GM18867 (cell line): ENCODE measurements at regions not wholly inside any gene's neighbourhood (a gene's known extent, or its start where the extent isn't known, plus 50 kb on each side); places are given as distances from the start of the nearest gene placed in this dataset.

Source experiments
- ATAC-seq: cut with Tn5 transposase; IDR thresholded peaks from one replicate; pipeline ENCODE4 v1.9.1; 2021; ENCODE audit warnings: mild to moderate bottlenecking, moderate library complexity; ENCODE audit not compliant: unreplicated experiment

DNA sequence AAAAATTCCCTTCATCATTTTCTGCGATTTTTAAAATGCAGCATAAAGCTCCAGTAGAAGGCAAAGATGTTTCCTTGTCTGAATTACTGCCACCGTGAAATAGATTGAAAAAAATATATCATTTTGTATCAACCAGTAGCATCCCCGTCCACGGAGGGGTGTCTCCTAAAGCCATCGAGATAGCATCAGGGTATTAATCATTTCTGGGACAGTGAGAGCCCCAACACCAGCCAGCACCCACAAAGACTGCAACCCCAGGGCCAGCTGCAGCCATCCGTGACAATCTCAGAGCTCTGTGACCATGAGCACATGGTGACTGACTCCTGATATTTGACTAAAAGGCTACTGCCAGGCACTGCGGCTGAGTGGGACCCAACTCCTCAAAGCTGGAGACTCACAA is 64.1 kb upstream of the SIX3 start:
- ATAC-seq: no peak

DNA sequence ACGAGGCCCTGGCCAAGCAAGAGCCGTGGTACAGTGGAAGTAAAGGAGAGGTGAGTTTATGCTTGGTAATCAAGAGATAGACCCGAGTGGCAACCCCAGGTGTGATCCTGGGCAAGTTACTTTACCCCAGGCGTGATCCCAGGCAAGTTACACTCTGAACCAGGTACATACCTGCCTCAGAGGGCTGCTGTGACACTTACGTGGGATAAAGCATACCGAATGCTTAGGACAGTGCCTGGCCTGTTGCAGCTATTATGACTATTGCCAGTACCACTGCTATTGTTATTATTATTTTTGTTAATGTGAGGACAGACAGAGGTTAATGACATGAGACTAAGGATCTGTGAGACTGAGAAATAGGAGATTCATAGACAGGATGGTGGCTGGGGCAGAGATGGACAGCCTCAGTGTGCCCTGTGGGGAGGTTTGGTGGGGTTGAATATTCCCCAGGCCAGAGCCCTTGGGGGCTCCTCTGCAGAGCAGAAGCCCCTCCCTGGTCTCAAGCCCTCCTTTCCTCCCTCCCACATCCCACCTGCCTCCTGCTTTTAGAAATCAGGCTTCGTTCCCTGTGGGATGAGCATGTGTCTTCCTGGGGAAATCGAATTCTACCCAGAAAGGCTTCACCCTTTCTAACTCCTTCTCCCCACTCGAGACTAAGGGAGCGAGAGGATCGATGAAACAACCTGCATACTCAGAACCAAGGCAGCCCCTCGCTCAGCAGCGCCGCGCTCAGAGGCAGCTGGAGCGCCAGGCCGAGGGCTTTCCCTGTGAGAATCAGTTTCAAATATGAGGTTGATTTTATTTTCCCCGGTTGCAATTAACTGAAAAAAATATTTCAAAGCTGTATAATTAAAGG is 62.0 kb upstream of the SIX3 start:
- no peak for ATAC-seq

GRCh38 chr2:44880125-44880483 is 61.4 kb upstream of the SIX3 start:
- no peak for ATAC-seq

GRCh38 chr2:44881856-44882255 is 59.6 kb upstream of the SIX3 start:
- ATAC-seq: no peak

DNA sequence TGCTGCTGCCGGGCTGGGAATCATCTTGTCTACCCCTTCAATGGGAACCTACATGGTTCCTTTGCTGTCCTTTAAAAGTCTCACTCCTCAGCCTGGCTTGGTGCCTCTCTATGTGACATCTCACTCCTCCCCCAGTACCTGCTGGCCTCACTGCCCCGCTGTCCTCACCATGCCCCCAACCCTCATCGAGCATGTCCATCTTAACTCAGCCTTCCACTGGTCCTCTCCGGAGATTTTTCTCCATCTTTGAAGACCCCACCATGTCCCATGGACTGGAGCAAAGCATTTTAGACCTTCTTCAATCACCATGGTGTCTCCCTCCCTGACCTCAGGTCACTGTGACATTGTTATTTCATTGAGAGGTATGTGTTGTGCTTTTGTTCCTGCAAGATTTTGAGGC is 58.1 kb upstream of the SIX3 start:
- ATAC-seq: no peak

GRCh38 chr2:44884231-44884630 is 57.3 kb upstream of the SIX3 start:
- no peak for ATAC-seq

DNA sequence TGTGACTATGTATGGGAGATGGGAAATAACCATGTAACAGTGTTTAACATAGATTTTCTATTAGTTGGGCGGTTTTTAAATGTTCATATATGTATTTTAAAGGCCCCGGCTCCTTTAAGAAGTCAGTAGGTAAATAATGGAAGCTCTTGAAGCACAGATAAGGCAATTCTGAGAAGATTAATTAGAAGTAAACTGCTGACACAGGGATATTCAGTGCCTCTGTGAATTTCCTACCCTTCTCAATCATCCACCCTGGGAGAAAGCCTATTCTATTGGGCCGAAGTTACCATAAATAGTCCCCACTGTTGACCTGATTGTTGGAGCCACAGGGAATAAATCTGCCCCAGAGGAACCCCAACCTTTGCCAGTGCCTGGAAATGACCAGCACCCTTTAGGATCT is 56.8 kb upstream of the SIX3 start:
- no peak for ATAC-seq

DNA sequence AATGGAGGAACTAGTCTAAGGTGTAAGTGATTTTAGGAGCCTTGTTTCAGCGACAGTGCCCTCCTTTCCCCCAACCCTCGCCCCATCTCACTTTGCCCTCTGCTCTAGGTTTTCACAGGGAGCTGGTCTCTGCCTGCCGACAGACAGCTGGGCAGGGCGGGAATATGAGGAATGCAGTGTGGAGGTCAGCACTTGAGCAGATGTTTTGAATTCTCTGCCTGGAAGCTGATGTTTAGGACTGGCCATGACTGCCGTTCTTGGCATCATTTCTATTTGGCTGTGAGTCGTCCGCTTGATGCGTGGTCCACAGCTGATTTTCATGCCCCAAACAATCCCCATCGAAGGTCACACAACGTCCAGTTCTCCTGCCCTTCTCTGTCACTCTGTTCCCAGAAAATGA is 55.1 kb upstream of the SIX3 start:
- no peak for ATAC-seq

DNA sequence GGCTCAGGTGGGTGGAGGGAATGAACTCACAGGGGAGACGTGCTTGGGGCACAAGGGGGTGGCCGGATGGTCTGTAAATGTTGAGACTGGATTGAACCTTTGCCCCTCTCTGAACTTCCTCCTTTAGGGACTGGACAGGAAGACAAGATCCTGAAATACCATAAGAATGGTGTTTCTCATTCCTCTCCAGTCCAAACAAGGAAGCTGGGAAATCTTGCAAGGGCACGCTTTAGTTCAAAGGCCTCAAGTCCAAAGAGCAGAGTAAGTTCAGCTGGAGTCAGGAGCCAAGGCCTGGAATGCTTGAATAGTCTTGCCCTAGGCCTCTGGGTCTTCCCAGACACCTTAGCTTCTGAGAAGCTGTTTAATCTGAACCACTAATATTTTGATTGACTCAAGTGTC is 52.4 kb upstream of the SIX3 start:
- ATAC-seq: no peak
